C4-2B (cell line): ENCODE measurements at regions not wholly inside any gene's neighbourhood (a gene's known extent, or its start where the extent isn't known, plus 50 kb on each side); places are given as distances from the start of the nearest gene placed in this dataset.

Source experiments
- ZFX ChIP-seq: fragments of 450-650 bp; IDR thresholded peaks from 2 replicates; pipeline ENCODE4 v1.6.1; 2017
- TF ChIP-seq, protein P1 (sequence below): fragments of 450-650 bp; conservative IDR thresholded peaks from 2 replicates; pipeline ENCODE4 v1.5.1; 2017; ENCODE audit warnings: mild to moderate bottlenecking

GRCh38 chr12:72105849-72106248 is 166.3 kb upstream of the TRHDE start:
- TF ChIP-seq, protein P1, sequence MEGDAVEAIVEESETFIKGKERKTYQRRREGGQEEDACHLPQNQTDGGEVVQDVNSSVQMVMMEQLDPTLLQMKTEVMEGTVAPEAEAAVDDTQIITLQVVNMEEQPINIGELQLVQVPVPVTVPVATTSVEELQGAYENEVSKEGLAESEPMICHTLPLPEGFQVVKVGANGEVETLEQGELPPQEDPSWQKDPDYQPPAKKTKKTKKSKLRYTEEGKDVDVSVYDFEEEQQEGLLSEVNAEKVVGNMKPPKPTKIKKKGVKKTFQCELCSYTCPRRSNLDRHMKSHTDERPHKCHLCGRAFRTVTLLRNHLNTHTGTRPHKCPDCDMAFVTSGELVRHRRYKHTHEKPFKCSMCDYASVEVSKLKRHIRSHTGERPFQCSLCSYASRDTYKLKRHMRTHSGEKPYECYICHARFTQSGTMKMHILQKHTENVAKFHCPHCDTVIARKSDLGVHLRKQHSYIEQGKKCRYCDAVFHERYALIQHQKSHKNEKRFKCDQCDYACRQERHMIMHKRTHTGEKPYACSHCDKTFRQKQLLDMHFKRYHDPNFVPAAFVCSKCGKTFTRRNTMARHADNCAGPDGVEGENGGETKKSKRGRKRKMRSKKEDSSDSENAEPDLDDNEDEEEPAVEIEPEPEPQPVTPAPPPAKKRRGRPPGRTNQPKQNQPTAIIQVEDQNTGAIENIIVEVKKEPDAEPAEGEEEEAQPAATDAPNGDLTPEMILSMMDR, result no peak
- TF ChIP-seq ZFX, result no peak
